GM21515 (cell line): ENCODE measurements at regions not wholly inside any gene's neighbourhood (a gene's known extent, or its start where the extent isn't known, plus 50 kb on each side); places are given as distances from the start of the nearest gene placed in this dataset.
A peak's percentile ranks its signal among the peaks of the same experiment; 100 is the strongest.
"Not testable (repeated sequence)": the region's sequence is repeated elsewhere in the genome, so short reads cannot be mapped to it uniquely, and the experiment has no call there.

Source experiments
- ATAC-seq: cut with Tn5 transposase; IDR thresholded peaks from one replicate; pipeline ENCODE4 v1.9.1; 2021; ENCODE audit not compliant: unreplicated experiment

- no peak for ATAC-seq
Observed at GRCh38 chr2:16932826-16933225, 267.2 kb upstream of the CYRIA start.

GRCh38 chr2:16931441-16931840 is 265.8 kb upstream of the CYRIA start:
- ATAC-seq, result no peak

GRCh38 chr2:16927398-16927797 is 261.8 kb upstream of the CYRIA start:
- no peak for ATAC-seq

GRCh38 chr2:16925145-16925544 is 259.5 kb upstream of the CYRIA start:
- no peak for ATAC-seq

GRCh38 chr2:16915341-16915755 is 249.7 kb upstream of the CYRIA start:
- ATAC-seq, result not testable (repeated sequence)

- ATAC-seq, result no peak
Observed at GRCh38 chr2:16911746-16912145, 246.1 kb upstream of the CYRIA start.

GRCh38 chr2:16908656-16909055 is 243.0 kb upstream of the CYRIA start:
- ATAC-seq, result no peak

GRCh38 chr2:16907645-16908282 is 242.1 kb upstream of the CYRIA start:
- no peak for ATAC-seq

- ATAC-seq, result not testable (repeated sequence)
Observed at GRCh38 chr2:16905325-16905724, 239.7 kb upstream of the CYRIA start.

- peak; percentile 89 for ATAC-seq
Observed at GRCh38 chr2:16900405-16901025, 234.9 kb upstream of the CYRIA start.

GRCh38 chr2:16899958-16900357 is 234.3 kb upstream of the CYRIA start:
- no peak for ATAC-seq

GRCh38 chr2:16890081-16890480 is 224.4 kb upstream of the CYRIA start:
- no peak for ATAC-seq

- no peak for ATAC-seq
Observed at GRCh38 chr2:16885027-16885426, 219.4 kb upstream of the CYRIA start.

GRCh38 chr2:16882706-16883105 is 217.1 kb upstream of the CYRIA start:
- no peak for ATAC-seq

GRCh38 chr2:16881122-16881521 is 215.5 kb upstream of the CYRIA start:
- no peak for ATAC-seq

GRCh38 chr2:16871411-16871810 is 205.8 kb upstream of the CYRIA start:
- ATAC-seq, result no peak

GRCh38 chr2:16870491-16871076 is 204.9 kb upstream of the CYRIA start:
- ATAC-seq, result no peak

- no peak for ATAC-seq
Observed at GRCh38 chr2:16869711-16870110, 204.1 kb upstream of the CYRIA start.

- ATAC-seq, result no peak
Observed at GRCh38 chr2:16862471-16862870, 196.8 kb upstream of the CYRIA start.

- no peak for ATAC-seq
Observed at GRCh38 chr2:16861530-16861929, 195.9 kb upstream of the CYRIA start.

- ATAC-seq, result no peak
Observed at GRCh38 chr2:16861111-16861510, 195.5 kb upstream of the CYRIA start.

GRCh38 chr2:16860627-16861026 is 195.0 kb upstream of the CYRIA start:
- ATAC-seq, result no peak

- no peak for ATAC-seq
Observed at GRCh38 chr2:16855183-16855582, 189.5 kb upstream of the CYRIA start.
